Stimulated activated CD4-positive, alpha-beta T cell treated with anti-CD3 and anti-CD28 coated beads, Interleukin-2, amount 100 ng/mL, for 48 hours (primary cell): ENCODE measurements at regions not wholly inside any gene's neighbourhood (a gene's known extent, or its start where the extent isn't known, plus 50 kb on each side); places are given as distances from the start of the nearest gene placed in this dataset.

ENCODE experiments used
- DNase-seq, 2 donors: peaks; one replicate each; pipeline ENCODE4 v3.0.0-alpha.2; 2020

DNA sequence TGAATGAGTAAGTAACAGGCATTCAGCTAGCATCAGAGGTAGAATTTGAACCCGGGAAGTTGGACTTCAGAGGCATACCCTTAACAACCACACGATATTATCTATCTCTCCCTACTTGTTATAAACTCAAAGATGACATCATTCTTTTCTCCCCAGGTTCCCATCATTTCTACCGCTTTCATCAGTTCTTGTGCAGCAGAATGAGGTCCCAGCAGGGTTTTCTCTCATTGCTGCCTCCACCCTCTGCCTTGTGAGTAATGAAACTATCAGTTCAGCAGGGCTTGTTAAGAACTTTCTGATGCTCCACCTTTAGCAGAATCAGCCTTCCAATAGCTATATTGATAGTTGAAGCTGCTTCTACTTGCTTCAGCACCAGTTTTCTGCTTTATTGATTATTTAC lies 487.5 kb upstream of the KCNMB2 start:
- no peak for DNase-seq

DNA sequence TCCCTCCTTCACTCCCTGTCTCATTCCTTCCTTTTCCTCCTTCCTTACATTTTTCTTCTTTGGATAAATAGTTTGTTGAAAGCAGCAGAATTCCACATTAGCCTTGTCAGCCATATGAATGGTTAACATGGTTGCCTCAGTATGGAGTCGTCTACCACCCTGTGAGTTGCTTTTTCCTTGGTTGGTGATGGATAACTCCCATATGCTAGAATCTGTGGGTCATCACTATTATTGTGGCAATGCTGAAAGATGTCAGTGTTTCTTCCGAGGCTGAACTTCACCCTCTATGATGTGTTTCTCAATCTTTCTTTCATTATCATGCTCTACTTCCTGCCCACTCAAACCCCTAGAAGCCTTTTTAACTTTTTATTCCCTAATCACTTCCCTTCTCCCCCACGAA lies 481.8 kb upstream of the KCNMB2 start:
- no peak for DNase-seq

DNA sequence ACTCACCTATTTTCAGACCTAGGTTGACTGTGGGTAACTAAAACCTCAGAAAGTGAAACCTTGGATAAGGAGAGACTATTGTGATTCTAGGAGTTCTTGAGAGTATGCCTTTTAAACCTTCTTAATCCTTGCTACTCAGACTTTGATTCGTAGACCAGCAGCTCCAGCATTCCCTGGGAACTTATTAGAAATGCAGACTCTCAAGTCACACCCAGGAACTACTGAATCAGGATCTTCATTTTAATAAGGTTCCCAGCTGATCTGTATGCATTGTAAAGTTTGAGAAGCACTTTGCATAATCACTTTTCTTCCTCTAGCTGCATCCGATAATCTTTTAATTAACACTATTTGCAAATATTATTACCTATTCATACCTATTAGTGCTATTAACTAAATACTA lies 480.3 kb upstream of the KCNMB2 start:
- no peak for DNase-seq

DNA sequence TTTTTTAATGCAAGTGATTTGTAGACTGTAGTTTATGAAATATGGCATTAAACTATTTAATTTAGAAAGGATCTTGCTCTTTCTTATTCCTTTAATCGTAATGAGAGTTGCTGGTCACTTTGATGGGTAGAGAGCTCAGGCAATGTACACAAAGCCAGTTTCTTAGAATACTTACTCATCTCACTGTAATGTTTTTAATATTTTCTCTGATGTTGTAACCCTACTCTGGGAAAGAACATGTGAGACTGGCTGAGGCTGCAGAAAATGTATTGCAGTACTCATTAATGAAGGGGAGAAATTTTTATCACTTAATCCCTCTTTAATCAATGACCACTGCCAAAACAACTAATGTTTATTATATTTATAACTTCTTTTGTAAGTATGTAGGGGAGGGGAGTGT lies 479.4 kb upstream of the KCNMB2 start:
- no peak for DNase-seq

DNA sequence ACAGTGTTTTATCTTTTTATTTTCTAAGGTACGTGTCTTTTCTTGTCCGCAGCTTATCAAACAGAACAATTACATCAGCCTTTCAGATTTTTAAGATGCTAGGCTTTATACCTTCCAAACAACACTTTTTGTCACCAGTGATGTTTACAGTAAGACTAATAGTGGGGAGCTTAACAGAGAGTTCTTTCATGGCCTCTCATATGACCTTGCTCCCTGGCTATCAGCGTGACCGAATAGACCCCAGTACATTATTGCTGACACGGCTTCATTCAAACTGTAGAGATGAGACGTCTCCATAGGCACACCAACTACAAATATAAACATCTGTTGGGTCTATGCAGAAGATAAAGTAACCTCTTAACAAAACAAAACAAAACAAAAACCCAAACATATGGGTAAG lies 477.6 kb upstream of the KCNMB2 start:
- DNase-seq, result no peak

DNA sequence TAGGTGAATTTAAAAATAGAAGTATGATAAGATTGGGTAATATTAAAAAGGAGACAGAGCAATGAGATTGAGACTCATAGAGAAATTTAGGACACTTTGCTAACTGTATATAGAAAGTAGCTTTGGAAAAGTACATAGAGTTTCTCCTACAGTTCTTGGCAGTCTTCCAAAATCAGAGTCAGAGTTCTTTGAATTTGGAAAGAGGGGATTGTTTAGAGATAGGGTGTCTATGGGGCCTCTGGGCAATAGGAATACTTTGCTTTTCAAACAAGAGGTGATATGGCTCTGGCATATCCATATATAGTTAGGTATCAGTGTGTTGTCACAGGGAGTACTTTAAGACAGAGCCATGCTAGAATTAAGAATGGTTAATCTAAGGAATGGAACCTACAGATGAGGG lies 477.1 kb upstream of the KCNMB2 start:
- no peak for DNase-seq

DNA sequence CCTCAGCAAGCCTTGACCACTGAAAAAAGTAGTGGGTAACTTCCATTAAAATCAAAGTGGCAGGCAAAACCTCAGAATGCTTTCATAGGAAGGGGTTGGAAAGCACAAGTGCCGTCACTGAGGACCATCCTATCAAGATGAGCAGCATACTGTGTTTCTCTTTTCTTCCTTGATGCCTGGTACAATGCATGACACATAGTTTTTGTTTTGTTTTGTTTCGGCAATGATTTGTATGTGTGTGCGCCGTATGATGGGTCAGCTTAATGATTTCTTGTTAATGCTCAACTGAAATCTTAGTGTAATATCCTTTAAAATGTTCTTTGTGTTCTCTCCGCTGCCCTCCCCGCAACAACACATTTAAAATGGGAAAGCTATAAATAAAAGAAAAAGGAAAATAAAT lies 476.4 kb upstream of the KCNMB2 start:
- no peak for DNase-seq

DNA sequence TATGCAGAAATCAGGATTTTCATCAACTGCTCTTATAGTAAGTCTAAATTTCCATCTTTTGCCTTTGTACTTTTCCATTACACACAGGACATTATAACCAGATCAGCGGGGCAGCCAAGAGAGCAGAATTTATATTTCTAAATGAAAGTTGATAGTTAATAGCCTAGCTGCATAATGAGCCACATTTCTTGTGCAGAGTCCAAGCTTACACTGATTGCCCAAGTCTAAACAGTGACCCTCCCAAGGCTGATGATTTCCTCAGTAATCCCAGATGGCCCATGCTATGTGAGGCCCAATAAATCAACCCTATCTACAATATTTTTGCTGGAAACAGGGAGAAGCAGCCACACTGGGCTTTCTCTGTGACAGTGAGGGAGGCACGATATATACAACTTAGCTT lies 475.8 kb upstream of the KCNMB2 start:
- no peak for DNase-seq

DNA sequence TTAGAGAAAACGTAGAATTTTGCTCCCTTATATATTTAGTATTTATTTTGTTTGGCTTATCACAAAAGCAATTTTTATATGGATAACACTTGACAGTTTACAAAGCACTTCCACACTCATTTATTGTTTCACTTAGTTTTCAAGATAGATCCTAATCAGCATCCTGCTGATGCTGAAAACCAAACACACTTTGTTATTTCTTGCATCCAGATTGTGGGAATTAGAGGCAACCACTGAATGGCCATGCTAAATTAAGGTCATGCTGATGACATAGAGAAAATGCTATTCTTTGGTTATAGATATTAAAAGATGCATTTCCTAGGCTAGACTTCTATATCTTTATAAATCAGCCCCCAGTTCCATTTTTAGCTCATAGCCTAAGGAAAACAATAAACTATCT lies 474.1 kb upstream of the KCNMB2 start:
- DNase-seq, result no peak

DNA sequence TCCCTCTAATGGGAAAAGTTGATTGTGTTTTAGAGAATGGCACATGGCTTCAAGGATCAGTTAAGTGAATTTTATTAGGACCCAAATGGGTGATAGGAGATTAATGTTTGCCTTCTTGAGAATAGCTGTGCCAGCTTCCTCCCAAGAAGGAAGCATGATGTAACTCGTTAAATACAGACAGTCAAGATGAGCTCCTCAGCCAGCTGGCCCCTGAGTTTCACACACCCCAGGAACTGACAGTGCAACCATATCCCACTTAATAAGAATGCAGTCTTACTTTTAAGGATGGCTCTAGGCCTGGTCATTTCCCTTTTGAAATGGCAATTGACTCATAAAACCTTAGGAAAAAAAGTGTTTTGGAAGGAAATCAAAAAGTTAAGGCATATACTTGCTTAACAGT lies 472.8 kb upstream of the KCNMB2 start:
- no peak for DNase-seq

DNA sequence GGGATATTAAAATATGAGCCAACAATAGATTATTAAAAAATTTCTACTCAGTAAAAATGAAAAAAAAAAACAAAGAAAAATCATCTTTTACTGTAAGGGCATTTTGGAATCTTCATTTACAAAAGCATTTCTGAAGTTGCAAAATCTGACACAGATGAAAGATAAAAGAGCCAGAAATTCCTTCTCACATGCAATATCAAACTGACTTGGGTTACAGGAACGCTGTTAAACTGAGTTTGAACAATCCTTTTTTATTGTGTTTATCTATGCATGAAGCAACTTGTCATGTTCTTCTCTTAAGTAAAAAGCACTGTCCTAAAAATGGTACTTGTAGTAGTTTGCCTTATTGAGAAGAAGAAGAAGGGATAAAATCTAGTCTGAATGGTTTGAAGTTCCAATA lies 468.5 kb upstream of the KCNMB2 start:
- no peak for DNase-seq

DNA sequence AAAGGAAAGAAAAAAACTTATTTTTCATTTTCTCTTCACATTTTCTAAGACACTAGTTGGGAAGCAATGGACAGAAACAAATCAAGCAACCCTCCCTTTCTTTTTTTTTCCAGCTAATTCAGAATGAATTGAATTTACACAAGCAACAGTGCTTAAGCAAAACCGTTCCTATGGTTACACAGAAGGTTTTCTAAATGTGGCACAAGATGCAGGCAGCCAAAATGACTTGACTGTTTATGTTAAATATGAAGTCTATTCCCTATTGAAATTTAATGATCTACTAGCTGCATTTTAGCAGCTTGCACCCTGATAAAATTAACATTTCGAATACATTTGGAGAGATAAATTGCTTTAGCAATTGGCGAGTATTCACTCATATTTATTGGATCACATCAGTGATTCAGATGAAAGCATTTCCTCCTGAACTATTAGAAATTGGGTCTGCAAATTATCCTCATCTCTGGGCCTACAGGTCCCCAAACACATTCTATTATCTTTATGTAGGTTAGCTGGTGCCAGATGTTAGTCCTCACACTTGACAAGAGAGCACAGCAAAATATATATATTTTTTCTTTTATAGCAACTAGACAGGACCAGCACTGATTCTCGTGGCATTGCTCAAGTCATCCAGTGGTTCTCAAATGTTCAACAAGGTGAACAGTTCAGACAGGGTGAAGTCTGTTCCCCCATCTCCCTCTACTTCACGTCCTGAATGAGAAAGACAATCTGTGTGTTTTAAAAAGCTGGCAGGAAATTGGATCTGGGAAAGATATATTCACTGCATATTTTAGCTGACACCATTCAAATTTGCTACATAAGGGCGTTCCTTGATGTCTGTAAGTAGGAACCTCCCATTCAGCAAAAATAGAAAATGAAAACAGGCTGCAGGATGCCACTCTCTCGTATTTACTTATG lies 463.6 kb upstream of the KCNMB2 start:
- DNase-seq, result no peak

DNA sequence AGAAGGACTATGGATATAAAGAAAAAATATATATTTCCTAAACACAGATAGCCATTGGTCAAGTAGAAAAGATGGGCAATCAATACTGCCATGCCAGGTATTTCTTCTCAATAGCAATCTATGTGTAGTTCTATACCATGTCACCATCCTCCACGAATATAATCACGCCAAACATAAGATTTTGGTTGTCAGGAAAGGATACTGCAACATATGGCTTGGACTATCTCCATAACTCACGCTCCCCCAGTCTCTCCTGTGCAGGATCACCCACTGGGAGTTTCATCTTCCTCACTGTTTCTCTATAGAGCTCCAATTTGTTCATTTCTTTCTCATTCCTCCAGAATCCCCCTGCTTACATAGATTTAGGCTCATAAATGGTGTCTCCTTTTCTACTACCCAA lies 462.9 kb upstream of the KCNMB2 start:
- no peak for DNase-seq

DNA sequence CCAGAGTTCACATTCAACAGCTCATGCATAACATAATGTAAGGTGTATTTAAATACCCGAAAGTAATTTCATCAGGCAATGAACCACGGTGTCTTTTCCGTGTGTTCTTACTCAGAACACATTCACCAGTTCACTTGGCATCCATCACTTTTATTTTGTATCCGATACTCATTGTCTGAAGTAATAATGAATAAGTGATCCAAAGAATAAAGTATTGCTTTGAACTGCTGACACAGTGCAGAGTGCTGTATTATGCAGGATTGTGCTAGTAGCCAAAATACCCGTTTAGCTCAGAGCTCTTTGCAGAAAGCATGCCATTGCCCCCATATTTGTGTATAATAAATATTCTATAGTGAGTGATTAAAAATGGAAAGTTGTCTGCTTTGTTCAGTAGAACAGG lies 460.9 kb upstream of the KCNMB2 start:
- DNase-seq, result no peak

DNA sequence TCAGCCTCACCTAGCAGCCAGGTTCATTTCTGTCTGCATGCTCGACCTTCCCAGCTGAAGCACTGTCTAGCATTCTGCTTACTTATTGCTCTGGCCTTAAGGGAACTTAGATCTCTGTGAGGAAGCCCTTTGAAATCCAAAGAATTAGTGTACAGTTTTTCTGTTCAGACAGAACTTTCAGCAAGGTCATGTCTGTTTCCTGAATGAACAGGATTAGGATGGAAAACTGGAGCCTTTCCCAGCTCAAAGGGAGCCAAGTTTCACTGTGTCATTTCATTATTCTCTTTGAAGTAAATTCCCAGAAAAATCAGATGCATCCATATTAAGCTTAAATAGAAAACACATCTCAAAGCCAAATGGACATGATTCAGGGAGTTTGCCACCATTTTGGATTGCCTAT lies 457.3 kb upstream of the KCNMB2 start:
- no peak for DNase-seq

DNA sequence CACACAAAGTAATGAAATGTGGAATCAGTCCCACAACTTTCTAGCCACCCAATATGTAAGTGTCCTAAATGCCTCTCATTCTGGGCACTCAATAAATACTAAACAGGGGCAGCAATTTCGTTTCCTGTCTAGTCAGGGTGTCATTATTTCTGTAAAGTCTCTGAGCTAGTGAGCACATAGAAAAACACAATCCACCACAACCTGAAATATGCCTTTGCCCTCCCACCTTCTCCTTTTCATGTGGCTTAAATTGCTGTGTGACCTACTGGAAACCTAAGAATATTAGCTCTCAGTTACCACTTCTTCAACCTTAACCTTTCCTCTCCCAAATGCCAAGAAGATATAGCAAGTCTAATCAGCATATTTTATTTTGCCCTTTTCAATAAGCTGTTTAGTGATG lies 456.3 kb upstream of the KCNMB2 start:
- DNase-seq, result no peak

DNA sequence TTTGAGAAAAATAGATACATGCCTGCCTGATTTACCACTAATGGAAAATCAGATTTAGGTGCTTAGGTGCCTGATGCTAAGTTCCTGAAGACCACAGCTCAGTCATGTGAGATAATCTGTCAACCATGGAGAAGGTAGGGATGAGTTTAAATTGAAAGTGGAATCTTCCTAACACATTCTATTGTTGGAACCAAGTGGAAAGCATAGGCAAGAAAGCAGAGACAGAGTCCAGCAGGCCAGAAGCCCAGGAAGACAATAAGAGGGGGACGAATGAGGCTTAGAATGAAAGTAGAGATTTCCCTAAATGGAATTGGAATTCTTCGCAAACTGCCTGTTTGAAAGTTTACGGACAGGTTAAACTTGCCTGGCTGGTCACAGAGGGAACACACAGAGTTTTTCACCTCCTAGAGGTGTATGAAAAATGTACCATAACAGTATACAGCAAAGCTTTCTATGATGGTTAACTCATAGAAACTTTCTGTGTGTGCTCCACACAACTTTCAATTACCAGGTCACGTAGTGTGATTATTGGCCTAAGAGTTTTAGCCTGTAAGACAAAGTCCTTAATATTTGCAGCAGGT lies 453.8 kb upstream of the KCNMB2 start:
- no peak for DNase-seq

DNA sequence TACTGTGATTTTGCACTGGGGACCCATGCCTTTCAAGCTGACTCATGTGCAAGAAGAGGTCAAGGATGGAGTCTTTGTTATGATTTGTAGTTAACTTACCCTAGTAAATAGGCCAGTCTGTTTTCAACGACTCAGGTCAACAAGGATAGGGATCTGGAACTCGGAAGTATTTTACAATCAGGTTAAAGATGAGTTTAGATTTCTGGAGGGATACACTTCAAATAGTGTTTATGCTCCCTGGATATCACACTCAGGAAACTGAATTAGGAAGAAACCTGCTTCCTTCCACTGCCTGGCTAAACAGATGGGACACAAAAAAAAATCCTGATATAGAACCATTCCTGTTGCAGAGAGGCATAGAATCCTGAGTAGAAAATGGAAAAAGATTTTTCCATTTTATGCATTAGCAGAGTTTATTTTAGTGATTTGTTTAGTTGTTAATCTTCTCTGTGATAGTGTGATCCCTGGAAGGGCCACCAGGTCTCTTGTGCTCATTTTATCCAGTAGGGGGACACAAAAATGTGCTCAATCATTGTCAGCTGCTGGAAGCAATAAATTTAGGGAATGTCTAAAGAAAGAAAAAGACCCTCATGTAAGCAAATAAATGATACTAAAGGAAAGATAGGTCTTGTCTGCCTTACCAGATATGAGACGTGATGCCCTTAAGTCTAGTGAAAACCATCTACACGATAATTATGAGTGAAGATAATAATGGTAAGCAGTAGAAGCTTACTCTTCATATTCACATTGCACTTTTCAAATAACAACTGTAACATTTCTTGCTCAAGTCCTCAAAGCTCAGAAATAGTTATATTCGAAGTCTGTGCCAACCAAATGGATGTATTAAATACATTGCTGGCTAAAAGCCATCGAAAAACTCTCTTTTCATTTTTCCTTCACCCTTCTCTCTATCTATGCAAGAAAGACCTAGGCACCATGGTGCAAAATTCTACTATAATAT lies 452.1 kb upstream of the KCNMB2 start:
- DNase-seq, result no peak

DNA sequence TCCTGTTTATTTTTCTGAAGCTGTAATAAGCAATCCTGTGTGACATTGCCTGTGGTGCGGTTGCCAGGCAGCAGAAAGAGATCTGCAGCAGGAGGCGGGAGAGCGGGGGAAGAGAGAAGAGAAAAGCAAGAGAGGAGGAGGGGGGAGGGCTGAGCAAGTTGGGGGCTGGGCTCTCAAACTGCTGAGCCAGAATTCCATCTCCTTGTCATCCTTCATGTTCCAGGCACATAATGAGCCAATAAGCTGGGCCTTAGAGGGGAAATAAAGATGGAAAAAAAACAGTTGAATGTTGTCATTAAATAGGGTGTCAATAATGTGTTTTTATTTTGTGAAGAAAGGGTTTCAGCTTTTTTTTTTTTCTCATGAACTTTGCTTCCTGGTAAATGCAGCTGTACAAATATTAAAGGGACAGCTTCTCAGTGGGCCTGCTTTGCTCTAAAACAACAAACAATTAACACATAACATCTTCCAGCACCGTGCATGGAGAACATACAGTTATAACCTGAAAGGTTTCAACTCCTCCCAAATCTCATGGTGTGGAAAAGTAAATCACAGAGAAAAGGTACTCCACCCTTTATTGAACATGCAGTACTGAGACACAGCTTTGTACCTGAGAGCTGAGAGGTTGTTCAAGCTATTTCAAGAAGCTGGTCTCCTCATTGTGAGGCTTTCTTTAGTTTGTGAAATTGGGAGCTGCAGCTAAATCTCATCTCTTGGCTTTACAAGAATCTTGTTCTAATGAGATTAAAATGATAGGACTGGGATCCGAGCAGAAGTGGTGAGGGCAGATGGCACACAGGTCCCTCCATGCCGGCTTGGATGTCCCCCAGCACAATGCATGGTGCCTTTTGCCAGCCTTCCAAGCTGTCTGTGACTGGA lies 451.1 kb upstream of the KCNMB2 start:
- no peak for DNase-seq

DNA sequence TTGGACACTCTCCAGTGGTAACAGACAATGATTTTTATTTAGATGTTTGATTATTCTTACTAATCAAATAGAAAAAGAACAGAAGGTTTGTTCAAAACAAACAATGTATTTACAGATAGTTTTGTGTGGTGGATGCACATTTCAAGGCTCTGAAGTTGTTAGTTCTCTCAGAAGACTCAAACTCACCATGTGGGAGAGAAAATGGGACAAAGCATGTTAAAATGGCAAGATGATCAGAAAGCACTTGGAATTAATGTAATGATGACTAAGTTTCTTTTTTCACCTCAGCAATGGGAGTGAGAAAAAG lies 450.5 kb upstream of the KCNMB2 start:
- DNase-seq, result no peak

DNA sequence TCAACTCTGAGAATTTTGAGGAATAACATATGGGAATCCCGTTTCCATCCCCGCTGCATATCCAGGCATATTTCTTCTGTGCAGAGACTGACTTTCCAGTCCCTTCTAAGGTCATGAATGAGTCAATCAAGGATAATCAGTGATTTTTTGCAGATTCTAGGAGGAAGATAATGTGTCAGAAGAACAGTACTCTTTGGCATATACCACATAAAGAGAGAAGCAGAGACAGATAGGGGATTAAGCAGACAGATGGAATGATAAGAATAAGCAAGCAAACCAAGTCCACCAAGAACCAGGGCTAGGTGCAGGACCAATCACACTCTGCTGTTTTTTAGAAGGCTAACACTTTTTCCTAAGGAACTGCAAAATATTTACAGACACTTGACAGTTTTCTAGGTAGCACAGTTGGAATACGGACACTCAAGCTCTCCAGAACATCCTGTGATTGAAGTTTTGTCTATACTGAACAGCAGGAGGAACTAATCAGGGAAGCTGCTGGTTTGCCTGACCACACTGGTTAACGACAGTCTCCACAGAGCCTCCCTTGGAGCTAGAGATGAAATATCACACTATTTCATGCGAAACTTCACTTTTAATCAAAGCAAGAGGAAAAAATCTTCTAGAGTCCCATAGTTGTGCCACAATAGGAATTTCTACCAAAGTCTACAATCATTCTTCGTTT lies 450.0 kb upstream of the KCNMB2 start:
- no peak for DNase-seq

DNA sequence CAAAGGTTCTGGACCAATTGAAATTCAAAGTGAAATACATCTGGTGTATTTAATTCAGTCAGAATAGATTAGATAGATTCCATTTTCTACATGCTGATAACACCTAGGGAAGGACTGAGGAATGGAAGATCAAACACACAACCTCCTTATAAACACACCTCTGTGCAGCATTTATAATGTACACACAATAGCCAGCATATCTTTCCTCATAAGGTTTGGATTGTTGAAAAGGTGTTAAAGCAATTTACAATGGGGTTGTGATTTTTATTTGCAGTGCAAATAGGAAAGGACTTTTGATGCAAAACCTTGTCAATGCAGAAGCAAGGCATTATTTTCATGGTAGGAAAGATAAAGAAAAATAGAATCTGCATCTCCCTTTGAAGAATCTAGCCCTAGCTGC lies 448.9 kb upstream of the KCNMB2 start:
- DNase-seq, result no peak
